IMR-90 (cell line): ENCODE measurements at regions not wholly inside any gene's neighbourhood (a gene's known extent, or its start where the extent isn't known, plus 50 kb on each side); places are given as distances from the start of the nearest gene placed in this dataset.

Source experiments
- BHLHE40 ChIP-seq: fragments of 150-350 bp; IDR thresholded peaks from 2 replicates; pipeline ENCODE4 v1.6.1; 2016; ENCODE audit warnings: mild to moderate bottlenecking, low read depth, low read length
- CEBPB ChIP-seq: IDR thresholded peaks from 2 replicates; pipeline ENCODE4 v1.6.1; 2012; ENCODE audit warnings: low read depth, low read length, improper control_type of control experiment
- MAFK ChIP-seq: IDR thresholded peaks from 2 replicates; pipeline ENCODE4 v1.6.1; 2012; ENCODE audit warnings: low read depth, low read length, improper control_type of control experiment
- MAZ ChIP-seq: IDR thresholded peaks from 2 replicates; pipeline ENCODE4 v1.6.1; 2012; ENCODE audit warnings: low read depth, mild to moderate bottlenecking, low read length, improper control_type of control experiment, moderate library complexity, borderline replicate concordance
- NFE2L2 ChIP-seq: fragments of 150-350 bp; IDR thresholded peaks from 2 replicates; pipeline ENCODE4 v1.6.1; 2016; ENCODE audit warnings: low read depth, mild to moderate bottlenecking, low read length
- POLR2A ChIP-seq: IDR thresholded peaks from 2 replicates; pipeline ENCODE4 v1.6.1; 2012; ENCODE audit warnings: mild to moderate bottlenecking, low read depth, low read length
- RAD21 ChIP-seq: IDR thresholded peaks from 2 replicates; pipeline ENCODE4 v1.6.1; 2012; ENCODE audit warnings: low read length, improper control_type of control experiment
- RCOR1 ChIP-seq: IDR thresholded peaks from 2 replicates; pipeline ENCODE4 v1.6.1; 2012; ENCODE audit warnings: mild to moderate bottlenecking, low read length, improper control_type of control experiment; ENCODE audit not compliant: insufficient replicate concordance
- RFX5 ChIP-seq: IDR thresholded peaks from 2 replicates; pipeline ENCODE4 v1.8.0; 2012; ENCODE audit warnings: low read depth, mild to moderate bottlenecking, low read length, moderate library complexity
- SMC3 ChIP-seq: fragments of 150-350 bp; IDR thresholded peaks from 2 replicates; pipeline ENCODE4 v1.6.1; 2016; ENCODE audit warnings: low read depth, mild to moderate bottlenecking, antibody characterized with exemption, low read length, moderate library complexity
- TF ChIP-seq, protein P1 (sequence below): conservative IDR thresholded peaks from 2 replicates; pipeline ENCODE4 v1.5.1; 2012; ENCODE audit warnings: mild to moderate bottlenecking, low read depth, low read length, improper control_type of control experiment
- TF ChIP-seq, protein P2 (sequence below): fragments of 150-350 bp; IDR thresholded peaks from 2 replicates; pipeline ENCODE4 v1.6.1; 2017; ENCODE audit warnings: mild to moderate bottlenecking, antibody characterized with exemption, low read length, low read depth
- TF ChIP-seq, protein P3 (sequence below): fragments of 150-350 bp; IDR thresholded peaks from 2 replicates; pipeline ENCODE4 v1.6.1; 2016; ENCODE audit warnings: low read depth, mild to moderate bottlenecking, low read length, moderate library complexity, borderline replicate concordance

DNA sequence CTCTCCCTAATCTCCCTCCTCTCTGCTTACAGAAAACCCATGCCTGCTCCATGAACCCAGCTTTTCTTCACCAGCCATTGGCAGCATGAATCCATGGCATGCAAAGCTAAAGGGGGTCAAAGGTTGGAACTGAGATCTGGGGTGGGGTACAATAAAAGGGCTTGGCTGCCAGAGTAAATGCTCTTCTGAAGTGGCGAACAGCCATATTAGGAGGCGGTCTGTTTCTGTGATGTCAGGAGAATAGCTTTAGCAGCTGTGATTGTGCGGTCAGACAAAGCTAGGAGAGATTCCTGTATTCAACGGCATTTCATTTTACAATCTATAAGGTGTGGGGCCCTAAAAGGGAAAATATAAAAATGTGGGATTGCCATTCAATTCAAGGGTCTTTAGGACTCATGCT lies 71.7 kb upstream of the TMPRSS2 start:
- TF ChIP-seq, protein P1, sequence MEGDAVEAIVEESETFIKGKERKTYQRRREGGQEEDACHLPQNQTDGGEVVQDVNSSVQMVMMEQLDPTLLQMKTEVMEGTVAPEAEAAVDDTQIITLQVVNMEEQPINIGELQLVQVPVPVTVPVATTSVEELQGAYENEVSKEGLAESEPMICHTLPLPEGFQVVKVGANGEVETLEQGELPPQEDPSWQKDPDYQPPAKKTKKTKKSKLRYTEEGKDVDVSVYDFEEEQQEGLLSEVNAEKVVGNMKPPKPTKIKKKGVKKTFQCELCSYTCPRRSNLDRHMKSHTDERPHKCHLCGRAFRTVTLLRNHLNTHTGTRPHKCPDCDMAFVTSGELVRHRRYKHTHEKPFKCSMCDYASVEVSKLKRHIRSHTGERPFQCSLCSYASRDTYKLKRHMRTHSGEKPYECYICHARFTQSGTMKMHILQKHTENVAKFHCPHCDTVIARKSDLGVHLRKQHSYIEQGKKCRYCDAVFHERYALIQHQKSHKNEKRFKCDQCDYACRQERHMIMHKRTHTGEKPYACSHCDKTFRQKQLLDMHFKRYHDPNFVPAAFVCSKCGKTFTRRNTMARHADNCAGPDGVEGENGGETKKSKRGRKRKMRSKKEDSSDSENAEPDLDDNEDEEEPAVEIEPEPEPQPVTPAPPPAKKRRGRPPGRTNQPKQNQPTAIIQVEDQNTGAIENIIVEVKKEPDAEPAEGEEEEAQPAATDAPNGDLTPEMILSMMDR: no peak
- TF ChIP-seq RAD21 (no peak), RFX5 (no peak), POLR2A (no peak), MAFK (no peak), MAZ (no peak), NFE2L2 (no peak), RCOR1 (no peak), SMC3 (no peak), CEBPB (no peak), BHLHE40 (no peak)
- TF ChIP-seq, protein P2, sequence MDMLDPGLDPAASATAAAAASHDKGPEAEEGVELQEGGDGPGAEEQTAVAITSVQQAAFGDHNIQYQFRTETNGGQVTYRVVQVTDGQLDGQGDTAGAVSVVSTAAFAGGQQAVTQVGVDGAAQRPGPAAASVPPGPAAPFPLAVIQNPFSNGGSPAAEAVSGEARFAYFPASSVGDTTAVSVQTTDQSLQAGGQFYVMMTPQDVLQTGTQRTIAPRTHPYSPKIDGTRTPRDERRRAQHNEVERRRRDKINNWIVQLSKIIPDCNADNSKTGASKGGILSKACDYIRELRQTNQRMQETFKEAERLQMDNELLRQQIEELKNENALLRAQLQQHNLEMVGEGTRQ: no peak
- TF ChIP-seq, protein P3, sequence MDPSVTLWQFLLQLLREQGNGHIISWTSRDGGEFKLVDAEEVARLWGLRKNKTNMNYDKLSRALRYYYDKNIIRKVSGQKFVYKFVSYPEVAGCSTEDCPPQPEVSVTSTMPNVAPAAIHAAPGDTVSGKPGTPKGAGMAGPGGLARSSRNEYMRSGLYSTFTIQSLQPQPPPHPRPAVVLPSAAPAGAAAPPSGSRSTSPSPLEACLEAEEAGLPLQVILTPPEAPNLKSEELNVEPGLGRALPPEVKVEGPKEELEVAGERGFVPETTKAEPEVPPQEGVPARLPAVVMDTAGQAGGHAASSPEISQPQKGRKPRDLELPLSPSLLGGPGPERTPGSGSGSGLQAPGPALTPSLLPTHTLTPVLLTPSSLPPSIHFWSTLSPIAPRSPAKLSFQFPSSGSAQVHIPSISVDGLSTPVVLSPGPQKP: no peak
